Kidney (tissue), 13 donors: ENCODE measurements at regions not wholly inside any gene's neighbourhood (a gene's known extent, or its start where the extent isn't known, plus 50 kb on each side); places are given as distances from the start of the nearest gene placed in this dataset.
"Not testable (repeated sequence)": the region's sequence is repeated elsewhere in the genome, so short reads cannot be mapped to it uniquely, and the experiment has no call there.

Experiments used
- DNase-seq, 5 donors: peaks; one replicate each; pipeline ENCODE4 v3.0.0-alpha.2; 2013 to 2020
- FAIRE-seq: peaks from 2 replicates; lab custom pipeline; 2012; peaks lifted over from hg19 to GRCh38; lab: Jason Lieb, UNC
- H3K27ac ChIP-seq, 2 donors: one replicate each; pipeline ENCODE4 v1.7.0; 2013; ENCODE audit warnings: low read depth in 2 of 2, low read length in 2 of 2, inconsistent platforms in 1 of 2
- H3K27me3 ChIP-seq: one replicate; pipeline ENCODE4 v1.7.1; 2013; ENCODE audit warnings: low read length, inconsistent platforms; ENCODE audit not compliant: control insufficient read depth, insufficient read depth
- H3K36me3 ChIP-seq, 3 donors: one replicate each; pipeline versions ENCODE4 v1.7.0 to v1.7.1; 2013; ENCODE audit warnings: low read length in 3 of 3, control low read depth in 1 of 3, inconsistent platforms in 1 of 3; ENCODE audit not compliant: insufficient read depth in 3 of 3, control insufficient read depth in 2 of 3
- H3K4me1 ChIP-seq, 3 donors: one replicate each; pipeline versions ENCODE4 v1.7.0 to v1.7.1; 2013; ENCODE audit warnings: low read length in 3 of 3, inconsistent platforms in 1 of 3, low read depth in 1 of 3; ENCODE audit not compliant: control insufficient read depth in 2 of 3, insufficient read depth in 2 of 3
- H3K4me3 ChIP-seq, 3 donors: one replicate each; pipeline versions ENCODE4 v1.7.0 to v1.8.1; 2013; ENCODE audit warnings: low read length in 3 of 3, control low read depth in 1 of 3, inconsistent platforms in 1 of 3
- H3K9ac ChIP-seq, 3 donors: one replicate each; pipeline versions ENCODE4 v1.7.0 to v1.7.1; 2013; ENCODE audit warnings: low read length in 3 of 3, control low read depth in 1 of 3, inconsistent platforms in 1 of 3
- H3K9me3 ChIP-seq, 3 donors: one replicate each; pipeline versions ENCODE4 v1.7.0 to v1.7.1; 2013; ENCODE audit warnings: low read length in 3 of 3, control low read depth in 1 of 3, inconsistent platforms in 1 of 3; ENCODE audit not compliant: control insufficient read depth in 2 of 3, insufficient read depth in 1 of 3
- CTCF ChIP-seq: IDR thresholded peaks from 3 replicates; pipeline ENCODE4 v1.5.1; 2012; ENCODE audit warnings: mild to moderate bottlenecking, moderate library complexity, borderline replicate concordance; ENCODE audit not compliant: insufficient read depth; ENCODE audit errors: extremely low read depth
- intact Hi-C: fragments of 100-400 bp; cut with DNase I; formaldehyde crosslinking; loops from one replicate; pipeline ENCODE4 v1.11.1; 2022
- donor health status: control.
- donor health status: control.
- donor health status: control.
- donor health status: control.
- donor health status: control.
- donor health status: DM: yes; HTN: yes; CAD: no.
- donor health status: Normal renal cell carcinoma (clear cell type).

DNA sequence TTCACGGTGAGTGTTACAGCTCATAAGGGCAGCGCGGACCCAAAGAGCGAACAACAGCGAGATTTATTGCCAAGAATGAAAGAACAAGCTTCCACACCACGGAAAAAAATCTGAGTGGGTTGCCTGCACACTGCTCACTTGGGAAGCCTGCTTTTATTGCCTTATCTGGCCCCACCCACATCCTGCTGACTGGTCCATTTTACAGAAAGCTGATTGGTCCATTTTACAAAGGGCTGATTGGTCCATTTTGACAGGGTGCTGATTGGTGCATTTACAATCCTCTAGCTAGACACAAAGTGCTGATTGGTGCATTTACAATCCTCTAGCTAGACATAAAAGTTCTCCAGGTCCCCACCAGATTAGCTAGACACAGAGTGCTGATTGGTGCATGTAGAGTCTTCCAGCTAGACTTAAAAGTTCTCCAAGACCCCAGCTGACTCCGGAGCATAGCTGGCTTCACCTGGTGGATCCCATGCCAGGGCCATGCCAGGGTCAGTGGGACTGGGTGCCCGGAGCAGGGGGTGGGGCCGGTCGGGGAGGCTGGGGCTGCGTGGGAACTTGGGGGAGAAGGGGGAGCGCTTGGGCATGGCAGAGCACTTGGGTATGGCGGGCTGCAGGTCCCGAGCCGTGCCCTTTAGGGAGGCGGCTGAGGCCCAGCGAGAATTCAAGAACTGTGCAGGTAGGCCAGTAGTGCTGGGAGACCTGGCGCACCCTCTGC is 75.4 kb upstream of the ATP1A1 start:
- TF ChIP-seq CTCF, result no peak
- no peaks in the 10 kb centered on the region for H3K27me3 ChIP-seq
- no peak overlapping the region for H3K27ac ChIP-seq
- H3K9ac ChIP-seq, result no peak overlapping the region
- no peaks in the 10 kb centered on the region for H3K36me3 ChIP-seq
- no peak for DNase-seq
- H3K9me3 ChIP-seq, result no peaks in the 10 kb centered on the region
- intact Hi-C loops, result no loop called here
- peaks cover 0 to 7% (median 4%) of the 10 kb centered on the region in 3 donors for H3K4me1 ChIP-seq
- no peak for FAIRE-seq
- H3K4me3 ChIP-seq, result no peak overlapping the region

- H3K4me3 ChIP-seq, intact Hi-C loops: not testable (repeated sequence)
Observed at GRCh38 chr1:116298213-116298579, 74.8 kb upstream of the ATP1A1 start.

DNA sequence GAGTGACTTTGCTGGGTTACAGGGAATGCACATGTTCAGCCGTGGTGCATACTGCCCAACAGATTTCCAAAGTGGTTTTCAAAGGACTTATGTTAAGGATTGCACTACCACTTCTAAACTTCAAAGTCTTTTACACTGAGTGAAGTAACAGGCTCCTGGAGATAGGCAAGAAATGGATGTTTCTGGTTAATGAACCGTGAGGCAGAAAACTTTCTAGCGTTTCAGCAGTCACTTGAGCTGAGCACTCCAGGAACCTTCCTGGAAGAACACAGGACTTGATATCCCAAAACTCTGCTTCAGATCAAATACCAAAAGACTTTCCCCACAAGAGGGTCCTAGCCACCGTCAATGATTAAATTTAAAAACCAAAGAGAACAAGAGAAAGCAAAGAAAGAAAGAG is 74.3 kb upstream of the ATP1A1 start:
- Histone ChIP-seq H3K9ac (no peak overlapping the region), H3K27me3 (no peaks in the 10 kb centered on the region), H3K4me3 (no peak overlapping the region), H3K27ac (no peak overlapping the region), H3K9me3 (no peaks in the 10 kb centered on the region), H3K36me3 (no peaks in the 10 kb centered on the region), H3K4me1 (peaks cover 0 to 15% (median 8%) of the 10 kb centered on the region in 3 donors)
- intact Hi-C loops, result no loop called here
- TF ChIP-seq CTCF, result no peak
- FAIRE-seq (no peak), DNase-seq (peak in 2 of 5 donors; percentile 56 to 61)

More at GRCh38 chr1:116298213-116298579, 74.8 kb upstream of the ATP1A1 start:
- not testable (repeated sequence) for DNase-seq, FAIRE-seq, H3K36me3 ChIP-seq, H3K27ac ChIP-seq, H3K9ac ChIP-seq, H3K9me3 ChIP-seq, H3K27me3 ChIP-seq
- peaks cover 0 to 12% (median 8%) of the 10 kb centered on the region in 3 donors for H3K4me1 ChIP-seq

DNA sequence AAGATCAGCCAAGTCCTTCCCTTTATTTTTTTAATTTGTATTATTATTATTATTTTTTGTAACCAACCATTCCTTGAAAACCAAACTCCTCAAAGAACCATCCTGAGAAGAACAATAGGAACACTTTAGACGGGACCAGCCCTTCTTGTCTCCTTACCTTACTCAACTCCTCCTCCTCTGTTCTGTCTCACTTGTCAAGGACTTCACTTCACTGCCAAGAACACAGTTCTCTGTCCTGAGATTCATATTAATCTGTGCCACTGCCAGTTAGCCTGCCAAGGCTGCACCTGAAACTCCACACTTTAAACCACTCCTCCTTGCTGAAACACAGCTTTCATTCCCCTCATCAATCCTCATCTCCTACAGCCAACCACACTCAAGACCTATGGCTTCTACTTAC is 73.8 kb upstream of the ATP1A1 start:
- Histone ChIP-seq H3K4me3 (no peak overlapping the region), H3K9ac (no peak overlapping the region), H3K4me1 (peaks cover 0 to 15% (median 8%) of the 10 kb centered on the region in 3 donors), H3K36me3 (no peaks in the 10 kb centered on the region), H3K27me3 (no peaks in the 10 kb centered on the region), H3K27ac (no peak overlapping the region), H3K9me3 (no peaks in the 10 kb centered on the region)
- intact Hi-C loops, result no loop called here
- FAIRE-seq, result no peak
- no peak for TF ChIP-seq CTCF
- no peak for DNase-seq
